Transverse colon (tissue), 3 donors: ENCODE measurements at regions not wholly inside any gene's neighbourhood (a gene's known extent, or its start where the extent isn't known, plus 50 kb on each side); places are given as distances from the start of the nearest gene placed in this dataset.

Source experiments
- POLR2A ChIP-seq: fragments of 450-650 bp; IDR thresholded peaks from one replicate; pipeline ENCODE4 v1.6.1; 2016; ENCODE audit warnings: antibody characterized with exemption, mild to moderate bottlenecking, moderate library complexity
- POLR2AphosphoS5 ChIP-seq, 3 donors: sonication (generic); formaldehyde crosslinking; IDR thresholded peaks; one replicate each; pipeline ENCODE4 v1.6.1; 2016; ENCODE audit warnings: antibody characterized with exemption in 3 of 3

- TF ChIP-seq POLR2AphosphoS5 (IDR thresholded peaks at IDR 0.05) (no peak), POLR2A (no peak)
Measured at GRCh38 chr4:157999723-158000122, 173.1 kb downstream of the GASK1B start.
